ENCODE measurements at regions not wholly inside any gene's neighbourhood (a gene's known extent, or its start where the extent isn't known, plus 50 kb on each side); places are given as distances from the start of the nearest gene placed in this dataset.
"Not testable (repeated sequence)": the region's sequence is repeated elsewhere in the genome, so short reads cannot be mapped to it uniquely, and the experiment has no call there.

DNA sequence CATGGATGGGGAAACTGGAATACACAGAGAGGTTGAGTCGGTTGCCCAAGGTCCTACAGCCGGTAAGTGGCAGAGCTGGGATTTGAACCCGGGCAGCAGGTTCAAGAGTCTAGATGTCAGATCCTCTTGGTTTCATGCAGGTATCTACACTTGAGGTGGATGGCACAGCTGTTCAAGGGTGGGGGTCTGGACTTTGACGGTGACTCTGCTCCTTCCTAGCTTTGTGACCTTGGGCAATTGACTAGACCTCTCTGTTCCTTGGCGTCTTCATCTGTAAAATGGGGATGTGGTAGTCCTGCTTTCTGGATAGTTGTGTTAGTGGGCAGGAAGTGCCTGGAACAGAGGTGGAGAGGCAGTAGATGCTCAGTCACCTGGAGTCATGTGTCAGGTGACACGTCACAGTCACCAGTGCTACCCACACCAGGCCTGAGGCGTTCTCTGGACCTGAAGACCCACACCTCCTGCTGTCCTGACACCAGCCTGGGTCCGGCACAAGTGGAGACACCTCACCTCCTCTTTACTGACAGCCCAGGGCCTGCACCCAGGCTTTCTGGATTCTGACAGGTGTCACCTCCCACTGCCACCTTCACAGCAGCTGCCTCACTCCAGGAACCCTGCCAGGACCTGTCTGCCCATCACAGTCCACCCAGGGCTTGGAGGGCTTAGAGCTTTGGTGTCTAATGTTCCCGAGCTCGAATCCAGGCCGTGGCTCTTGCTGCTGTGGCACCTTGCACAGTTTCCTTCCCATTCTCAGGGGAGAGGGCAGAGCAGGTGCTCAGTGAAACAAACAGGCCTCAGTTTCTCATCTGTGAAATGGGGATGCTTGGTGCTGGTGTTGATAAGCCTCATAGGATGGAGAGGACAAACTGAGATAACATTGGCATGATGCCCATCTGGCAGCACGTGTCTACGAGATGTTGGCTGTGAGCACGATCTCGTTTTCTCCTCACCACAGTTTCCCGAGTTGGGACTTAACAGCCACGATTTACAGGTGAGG lies 83.2 kb upstream of the RUNX3 start:
- Histone ChIP-seq H3K27ac (no peak overlapping the region), H3K4me2 (peak overlapping the region; percentile 68; the same call in 1 of the 2 replicates), H3K9ac (no peak overlapping the region), H3K27me3 (no peaks in the 10 kb centered on the region), H4K20me1 (no peaks in the 10 kb centered on the region), H3K4me3 (no peak overlapping the region), H3K4me1 (peaks cover 50% of the 10 kb centered on the region), H3K9me3 (no peaks in the 10 kb centered on the region), H3K36me3 (no peaks in the 10 kb centered on the region)
- TF ChIP-seq Cebpa-rat (IDR thresholded peaks at IDR 0.05): no peak

GRCh38 chr1:25011943-25012638 lies 82.0 kb upstream of the RUNX3 start:
- H3K9me3 ChIP-seq: no peaks in the 10 kb centered on the region
- H3K4me3 ChIP-seq: no peak overlapping the region
- peak overlapping the region; percentile 68 for H3K4me2 ChIP-seq
- peak overlapping the region; percentile 10 for H3K9ac ChIP-seq
- H3K27ac ChIP-seq: no peak overlapping the region
- H4K20me1 ChIP-seq: no peaks in the 10 kb centered on the region
- H3K27me3 ChIP-seq: no peaks in the 10 kb centered on the region
- peaks cover 45% of the 10 kb centered on the region for H3K4me1 ChIP-seq
- no peak for TF ChIP-seq Cebpa-rat (IDR thresholded peaks at IDR 0.05)
- H3K36me3 ChIP-seq: no peaks in the 10 kb centered on the region

DNA sequence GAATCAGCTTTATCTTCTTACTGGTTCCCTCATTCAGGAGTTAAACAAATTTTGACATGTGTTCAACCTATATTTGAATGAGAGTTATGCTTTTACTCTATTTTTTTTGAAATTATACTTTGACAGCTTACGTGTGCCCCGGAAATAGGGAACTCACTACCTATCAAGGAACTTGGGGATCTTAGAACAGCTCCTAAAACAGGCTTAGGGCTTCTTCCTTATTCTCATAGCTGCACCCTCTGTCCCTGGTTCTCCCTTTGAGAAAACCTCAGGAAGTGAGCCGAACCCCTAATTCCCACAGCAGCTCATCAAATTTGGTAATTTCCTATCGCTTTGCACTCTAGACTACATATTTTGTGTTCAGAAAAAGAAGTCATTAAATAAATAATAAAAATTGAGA lies 81.2 kb upstream of the RUNX3 start:
- peaks cover 45% of the 10 kb centered on the region for H3K4me1 ChIP-seq
- no peaks in the 10 kb centered on the region for H4K20me1 ChIP-seq
- no peaks in the 10 kb centered on the region for H3K9me3 ChIP-seq
- no peak overlapping the region for H3K4me3 ChIP-seq
- H3K27me3 ChIP-seq: no peaks in the 10 kb centered on the region
- no peak overlapping the region for H3K27ac ChIP-seq
- no peaks in the 10 kb centered on the region for H3K36me3 ChIP-seq
- no peak overlapping the region for H3K9ac ChIP-seq
- no peak for TF ChIP-seq Cebpa-rat (IDR thresholded peaks at IDR 0.05)
- H3K4me2 ChIP-seq: no peak overlapping the region; the same call in 1 of the 2 replicates

DNA sequence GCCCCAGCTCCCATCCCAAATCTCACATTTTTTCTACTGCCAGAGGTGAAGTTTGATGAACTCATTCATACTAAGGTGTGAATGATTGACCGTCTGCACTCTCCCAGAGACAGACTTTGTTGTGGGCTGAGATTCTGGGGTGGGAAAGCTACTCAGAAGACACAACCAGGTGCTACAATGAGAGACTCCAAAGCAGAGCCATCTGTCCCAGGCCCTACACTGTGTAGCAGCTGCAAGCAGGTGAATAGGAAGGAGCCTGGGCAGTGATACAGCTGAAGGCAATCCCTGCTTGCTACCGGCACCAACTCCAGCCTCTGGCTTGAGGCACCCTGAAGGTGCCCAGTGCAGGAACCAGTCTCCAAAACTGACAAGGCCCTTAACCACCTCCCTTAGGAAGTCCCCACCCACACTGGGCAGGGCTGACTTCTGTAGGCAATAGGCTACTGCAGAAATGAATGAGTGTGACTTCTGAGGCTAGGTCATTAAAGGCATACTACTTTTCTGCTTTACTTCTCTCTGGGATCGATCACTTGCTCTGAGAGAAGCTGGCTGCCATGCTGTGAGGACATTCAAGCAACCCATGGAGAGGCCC lies 79.7 kb upstream of the RUNX3 start:
- Histone ChIP-seq H4K20me1 (no peaks in the 10 kb centered on the region), H3K4me1 (peaks cover 60% of the 10 kb centered on the region), H3K4me3 (no peak overlapping the region), H3K9me3 (no peaks in the 10 kb centered on the region), H3K4me2 (no peak overlapping the region), H3K27ac (no peak overlapping the region), H3K27me3 (no peaks in the 10 kb centered on the region), H3K9ac (no peak overlapping the region), H3K36me3 (no peaks in the 10 kb centered on the region)
- no peak for TF ChIP-seq Cebpa-rat (IDR thresholded peaks at IDR 0.05)

GRCh38 chr1:25008192-25008485 lies 78.1 kb upstream of the RUNX3 start:
- no peaks in the 10 kb centered on the region for H3K36me3 ChIP-seq
- H4K20me1 ChIP-seq: no peaks in the 10 kb centered on the region
- peaks cover 76% of the 10 kb centered on the region for H3K4me1 ChIP-seq
- no peak for TF ChIP-seq Cebpa-rat (IDR thresholded peaks at IDR 0.05)
- H3K27ac ChIP-seq: no peak overlapping the region
- no peaks in the 10 kb centered on the region for H3K9me3 ChIP-seq
- H3K27me3 ChIP-seq: no peaks in the 10 kb centered on the region
- H3K4me3 ChIP-seq: no peak overlapping the region
- H3K4me2 ChIP-seq: no peak overlapping the region
- no peak overlapping the region for H3K9ac ChIP-seq

GRCh38 chr1:25007390-25008191 lies 77.5 kb upstream of the RUNX3 start:
- H4K20me1 ChIP-seq, H3K4me3 ChIP-seq, H3K36me3 ChIP-seq, H3K9me3 ChIP-seq, H3K9ac ChIP-seq, H3K27ac ChIP-seq, H3K27me3 ChIP-seq: not testable (repeated sequence)
- H3K4me1 ChIP-seq: peaks cover 74% of the 10 kb centered on the region
- H3K4me2 ChIP-seq: peak overlapping the region; percentile 48

- no peaks in the 10 kb centered on the region for H3K36me3 ChIP-seq
- no peak overlapping the region for H3K4me3 ChIP-seq
- H4K20me1 ChIP-seq: no peaks in the 10 kb centered on the region
- H3K9me3 ChIP-seq: no peaks in the 10 kb centered on the region
- no peak overlapping the region for H3K27ac ChIP-seq
- H3K9ac ChIP-seq: no peak overlapping the region
- H3K27me3 ChIP-seq: no peaks in the 10 kb centered on the region
- peaks cover 66% of the 10 kb centered on the region for H3K4me1 ChIP-seq
- TF ChIP-seq Cebpa-rat (IDR thresholded peaks at IDR 0.05): no peak
- H3K4me2 ChIP-seq: no peak overlapping the region
Measured at GRCh38 chr1:25006770-25007169, 76.7 kb upstream of the RUNX3 start.

DNA sequence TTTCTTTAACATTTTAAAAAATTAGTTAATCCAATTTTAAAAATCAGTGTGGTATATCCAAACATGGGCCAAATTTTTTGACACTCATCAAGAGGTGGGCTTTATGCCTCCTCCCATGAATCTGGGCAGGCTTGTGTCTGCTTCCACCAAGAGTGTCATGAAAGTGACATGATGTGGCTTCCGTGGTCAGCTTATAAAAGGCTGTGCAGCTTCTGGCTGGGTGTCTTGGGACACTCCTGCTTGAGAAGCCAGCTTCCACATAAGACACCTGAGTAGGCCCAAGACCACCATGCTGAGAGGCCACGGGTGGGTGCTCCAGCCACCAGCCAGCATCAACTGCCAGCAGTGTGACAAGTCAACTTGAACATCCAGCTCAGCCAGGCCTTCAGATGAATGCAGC lies 74.3 kb upstream of the RUNX3 start:
- Histone ChIP-seq H3K9me3 (no peaks in the 10 kb centered on the region), H3K4me1 (peaks cover 74% of the 10 kb centered on the region), H3K4me2 (peak overlapping the region; percentile 61), H3K27ac (0 out of 2 replicates have a peak overlapping the region, but pooled peaks have one; percentile 40), H3K36me3 (no peaks in the 10 kb centered on the region), H3K27me3 (no peaks in the 10 kb centered on the region), H3K9ac (no peak overlapping the region; the same call in 1 of the 2 replicates), H3K4me3 (no peak overlapping the region), H4K20me1 (no peaks in the 10 kb centered on the region)
- no peak for TF ChIP-seq Cebpa-rat (IDR thresholded peaks at IDR 0.05)

- Histone ChIP-seq H3K4me3 (no peak overlapping the region), H3K27ac (0 out of 2 replicates have a peak overlapping the region, but pooled peaks have one; percentile 18), H3K9ac (no peak overlapping the region), H3K4me2 (peak overlapping the region; percentile 61; the same call in 1 of the 2 replicates), H3K36me3 (no peaks in the 10 kb centered on the region), H3K9me3 (no peaks in the 10 kb centered on the region), H4K20me1 (no peaks in the 10 kb centered on the region), H3K27me3 (no peaks in the 10 kb centered on the region), H3K4me1 (peaks cover 74% of the 10 kb centered on the region)
- TF ChIP-seq Cebpa-rat (IDR thresholded peaks at IDR 0.05): no peak
Measured at GRCh38 chr1:25003457-25004190, 73.5 kb upstream of the RUNX3 start.

Measured in BLaER1 (cell line).